ENCODE measurements at regions not wholly inside any gene's neighbourhood (a gene's known extent, or its start where the extent isn't known, plus 50 kb on each side); places are given as distances from the start of the nearest gene placed in this dataset.

GRCh38 chr7:54885285-54885684 lies 126.3 kb upstream of the SEC61G start:
- TF ChIP-seq, protein P1, sequence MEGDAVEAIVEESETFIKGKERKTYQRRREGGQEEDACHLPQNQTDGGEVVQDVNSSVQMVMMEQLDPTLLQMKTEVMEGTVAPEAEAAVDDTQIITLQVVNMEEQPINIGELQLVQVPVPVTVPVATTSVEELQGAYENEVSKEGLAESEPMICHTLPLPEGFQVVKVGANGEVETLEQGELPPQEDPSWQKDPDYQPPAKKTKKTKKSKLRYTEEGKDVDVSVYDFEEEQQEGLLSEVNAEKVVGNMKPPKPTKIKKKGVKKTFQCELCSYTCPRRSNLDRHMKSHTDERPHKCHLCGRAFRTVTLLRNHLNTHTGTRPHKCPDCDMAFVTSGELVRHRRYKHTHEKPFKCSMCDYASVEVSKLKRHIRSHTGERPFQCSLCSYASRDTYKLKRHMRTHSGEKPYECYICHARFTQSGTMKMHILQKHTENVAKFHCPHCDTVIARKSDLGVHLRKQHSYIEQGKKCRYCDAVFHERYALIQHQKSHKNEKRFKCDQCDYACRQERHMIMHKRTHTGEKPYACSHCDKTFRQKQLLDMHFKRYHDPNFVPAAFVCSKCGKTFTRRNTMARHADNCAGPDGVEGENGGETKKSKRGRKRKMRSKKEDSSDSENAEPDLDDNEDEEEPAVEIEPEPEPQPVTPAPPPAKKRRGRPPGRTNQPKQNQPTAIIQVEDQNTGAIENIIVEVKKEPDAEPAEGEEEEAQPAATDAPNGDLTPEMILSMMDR (conservative IDR thresholded peaks at IDR 0.05; ENCODE audit: low read depth, low read length), result no peak
- TF ChIP-seq CHD1 (IDR thresholded peaks at IDR 0.05; ENCODE audit: low read depth, low read length), result no peak
- no peak for TF ChIP-seq POLR2A (IDR thresholded peaks at IDR 0.05; ENCODE audit: low read depth, low read length)
- no peak for TF ChIP-seq SMC3 (IDR thresholded peaks at IDR 0.05; ENCODE audit: low read depth, low read length)

Data from IMR-90 (cell line).